M059J (cell line): ENCODE measurements at regions not wholly inside any gene's neighbourhood (a gene's known extent, or its start where the extent isn't known, plus 50 kb on each side); places are given as distances from the start of the nearest gene placed in this dataset.
A peak's percentile ranks its signal among the peaks of the same experiment; 100 is the strongest.
"Not testable (repeated sequence)": the region's sequence is repeated elsewhere in the genome, so short reads cannot be mapped to it uniquely, and the experiment has no call there.

Experiments
- DNase-seq: peaks from one replicate; pipeline ENCODE4 v3.0.0-alpha.2; 2012; ENCODE audit warnings: low read depth

DNA sequence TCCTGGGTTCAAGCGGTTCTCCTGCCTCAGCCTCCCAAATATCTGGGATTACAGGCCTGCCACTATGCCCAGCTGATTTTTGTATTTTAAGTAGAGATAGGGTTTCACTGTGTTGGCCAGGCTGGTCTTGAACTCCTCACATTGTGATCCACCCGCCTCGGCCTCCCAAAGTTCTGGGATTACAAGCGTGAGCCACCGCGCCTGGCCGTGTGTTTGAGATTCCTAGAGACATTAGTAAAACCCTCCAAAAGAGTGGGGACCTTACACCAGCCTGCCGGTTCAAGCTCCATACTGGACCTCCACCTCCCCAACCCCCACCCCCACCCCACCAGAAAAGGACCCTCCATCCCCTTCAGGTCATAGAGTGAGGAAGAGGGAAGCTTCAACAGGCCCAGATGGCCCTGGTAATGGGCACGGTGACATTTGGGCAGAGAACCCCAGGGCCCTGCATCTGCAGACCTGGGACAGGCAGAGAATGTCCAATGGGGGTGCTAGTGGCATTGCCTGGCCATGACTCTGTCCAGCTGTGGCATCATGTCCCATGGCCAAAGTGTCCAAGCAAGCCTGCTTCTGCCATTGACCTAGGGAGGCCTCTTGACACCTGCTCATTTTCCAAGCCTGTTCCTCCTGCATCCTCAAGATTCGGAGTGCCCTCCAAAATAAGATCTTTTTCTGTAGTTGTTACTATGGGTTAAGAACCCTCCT lies 108.9 kb upstream of the KLF13 start:
- no peak for DNase-seq

DNA sequence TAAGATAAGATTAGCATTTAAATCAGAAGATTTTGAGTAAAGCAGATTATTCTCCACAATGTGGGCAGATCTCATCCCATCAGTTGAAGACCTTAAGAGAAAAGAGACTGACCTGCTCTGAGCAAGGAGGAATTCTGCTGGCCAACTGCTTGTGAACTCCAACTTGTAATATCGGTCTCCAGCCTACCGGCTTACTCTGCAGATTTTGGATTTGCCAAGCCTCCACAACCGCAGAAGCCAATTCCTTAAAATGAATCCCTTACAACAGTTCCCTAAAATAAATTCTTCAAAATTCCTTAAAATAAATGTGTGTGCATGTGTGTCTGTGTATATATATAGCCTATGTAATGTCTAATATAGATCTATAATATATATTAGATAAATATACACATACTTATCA lies 107.4 kb upstream of the KLF13 start:
- no peak for DNase-seq

DNA sequence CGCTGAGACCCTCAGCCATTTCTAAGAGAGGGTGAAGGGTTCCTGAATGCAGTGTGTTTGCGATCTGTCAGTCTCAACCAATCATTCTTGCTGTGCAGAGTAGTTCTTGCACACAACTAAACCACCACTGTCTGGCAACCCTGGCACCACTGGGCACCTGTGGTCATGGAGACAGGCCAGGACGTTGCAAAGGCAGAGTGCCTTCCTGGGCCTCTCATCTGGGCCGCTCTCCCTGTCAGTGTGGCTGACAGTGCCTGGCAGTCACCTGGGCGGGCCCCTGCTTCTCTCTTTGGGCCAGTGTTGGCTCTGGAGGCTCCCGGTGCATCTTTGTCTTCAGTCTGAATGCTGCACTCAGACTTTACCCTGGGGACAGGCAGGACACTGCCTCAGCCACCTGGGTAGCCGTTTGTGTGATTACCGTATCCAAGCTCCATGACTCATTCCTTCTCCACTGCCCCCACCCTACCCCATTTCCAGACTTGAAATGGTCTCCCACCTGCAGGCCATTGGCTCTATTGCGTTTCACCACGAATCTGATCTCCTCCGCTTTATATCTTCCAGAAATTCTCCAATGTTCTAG lies 104.6 kb upstream of the KLF13 start:
- no peak for DNase-seq

DNA sequence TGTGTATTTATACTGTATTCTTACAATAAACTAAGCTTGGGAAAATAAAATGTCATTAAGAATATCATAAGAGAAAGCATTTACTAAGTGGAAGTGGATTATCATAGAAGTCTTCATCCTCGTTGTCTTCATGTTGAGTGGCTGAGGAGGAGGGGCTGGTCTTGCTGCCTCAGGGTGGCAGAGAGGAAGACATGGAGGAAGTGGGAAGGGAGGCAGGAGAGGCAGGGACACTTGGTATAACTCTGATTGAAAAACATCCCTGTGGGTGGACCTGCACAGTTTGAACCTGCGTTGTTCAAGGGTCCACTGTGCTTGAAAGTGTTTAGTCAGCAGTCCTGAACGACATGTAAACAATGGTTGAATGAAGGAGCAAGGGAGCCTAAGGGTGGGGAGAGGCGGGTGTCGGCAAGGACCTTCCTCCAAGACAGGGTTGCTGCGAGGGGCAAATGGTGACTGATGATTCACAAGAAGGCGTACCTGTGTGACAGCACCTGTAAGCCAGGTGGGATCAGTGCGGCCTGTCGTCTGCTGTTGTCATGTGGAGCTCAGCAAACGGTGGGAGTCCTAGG lies 103.8 kb upstream of the KLF13 start:
- DNase-seq, result no peak

DNA sequence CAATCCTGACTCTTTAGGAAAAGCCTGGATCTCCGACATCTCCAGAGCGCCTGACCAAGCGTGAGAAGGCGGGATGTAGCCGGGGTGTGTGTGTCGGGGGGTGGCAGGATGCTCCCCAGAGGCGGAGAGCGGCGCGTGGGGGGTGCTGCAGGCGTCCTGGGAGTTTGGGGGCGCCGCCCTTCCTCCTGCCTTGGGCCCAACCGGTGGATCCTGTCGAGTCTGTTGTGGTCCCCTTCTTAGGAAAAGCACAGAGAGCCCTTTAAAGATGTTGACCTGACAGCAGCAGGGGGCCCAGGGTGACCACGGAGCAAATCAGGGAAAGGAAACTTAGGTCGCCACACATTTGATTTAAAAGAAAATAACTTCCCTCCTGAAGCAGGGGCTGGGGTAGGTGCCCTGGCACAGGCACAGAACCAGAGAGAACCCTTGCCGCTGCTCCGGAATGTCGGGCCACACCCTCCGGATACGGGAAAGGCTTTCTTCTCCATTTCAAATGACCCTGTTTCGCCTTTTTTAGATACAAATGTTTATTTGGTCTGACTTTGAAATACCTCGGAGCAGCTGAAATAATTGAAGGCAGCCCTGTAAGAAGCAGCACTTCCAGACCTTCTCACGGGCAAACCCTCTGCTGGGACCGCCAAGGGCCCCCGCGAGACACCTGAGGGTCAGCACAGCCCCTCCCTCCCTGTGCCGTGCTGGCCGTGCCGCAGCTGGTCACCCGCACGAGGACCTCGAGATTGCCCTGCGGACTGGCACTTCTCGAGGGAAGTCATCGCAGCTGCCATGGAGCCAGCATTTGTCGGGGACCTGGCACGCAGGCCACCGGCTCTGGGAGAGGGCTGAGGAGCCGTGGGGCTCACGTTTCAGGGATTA lies 102.9 kb upstream of the KLF13 start:
- DNase-seq, result no peak

DNA sequence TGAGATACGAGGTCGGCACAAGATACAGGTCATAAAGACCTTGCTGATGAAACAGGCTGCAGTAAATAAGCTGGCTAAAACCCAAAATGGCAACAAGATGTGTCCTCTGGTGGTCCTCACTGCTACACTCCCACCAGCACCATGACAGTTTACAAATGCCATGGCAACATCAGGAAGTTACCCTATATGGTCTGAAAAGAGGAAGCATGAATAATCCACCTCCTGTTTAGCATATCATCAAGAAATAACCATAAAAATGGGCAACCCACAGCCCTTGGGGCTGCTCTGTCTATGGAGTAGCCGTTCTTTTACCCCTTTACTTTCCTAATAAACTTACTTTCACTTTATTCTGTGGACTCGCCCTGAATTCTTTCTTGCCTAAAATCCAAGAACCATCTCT lies 102.0 kb upstream of the KLF13 start:
- not testable (repeated sequence) for DNase-seq

DNA sequence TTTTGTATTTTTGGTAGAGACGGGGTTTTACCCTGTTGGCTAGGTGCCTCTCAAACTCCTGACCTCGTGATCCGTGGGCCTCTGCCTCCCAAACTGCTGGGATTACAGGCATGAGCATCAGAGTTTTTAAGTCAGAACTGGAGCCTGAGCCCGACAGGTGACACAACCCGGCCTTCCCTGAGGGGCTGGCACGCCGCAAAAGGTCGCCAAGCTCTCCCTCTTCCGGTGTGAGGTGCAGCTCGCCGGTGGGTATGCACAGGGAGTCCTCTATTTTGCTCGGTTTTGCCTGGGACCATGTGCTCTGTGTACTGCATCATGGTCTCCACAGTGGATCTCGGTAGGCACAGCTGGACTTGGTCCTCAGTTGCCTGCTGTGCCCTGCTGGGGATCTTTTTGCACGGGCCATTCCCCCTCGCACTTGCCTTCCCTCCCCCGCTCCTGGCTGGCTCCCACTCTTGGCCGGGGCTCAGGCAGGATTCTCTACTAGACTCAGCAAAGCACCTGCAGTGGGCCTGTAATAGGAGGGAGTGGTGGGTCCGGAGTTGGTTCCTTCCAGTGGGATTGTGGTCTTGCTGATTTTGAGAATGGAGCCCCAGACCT lies 101.2 kb upstream of the KLF13 start:
- no peak for DNase-seq

DNA sequence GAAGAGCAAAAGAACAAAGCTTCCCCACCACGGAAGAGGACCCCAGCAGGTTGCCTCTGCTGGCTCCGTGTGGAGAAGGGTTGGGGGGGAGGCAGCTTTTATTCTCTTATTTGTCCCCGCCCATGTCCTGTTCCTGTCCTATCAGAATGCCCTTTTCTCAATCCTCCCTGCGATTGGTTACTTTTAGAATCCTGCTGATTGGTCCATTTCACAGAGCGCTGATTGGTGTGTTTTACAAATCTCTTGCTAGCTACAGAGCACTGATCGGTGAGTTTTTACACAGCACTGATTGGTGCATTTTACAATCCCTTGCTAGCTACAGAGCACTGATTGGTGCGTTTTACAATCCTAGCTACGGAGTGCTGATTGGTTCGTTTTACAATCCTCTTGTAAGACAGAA lies 100.6 kb upstream of the KLF13 start:
- DNase-seq, result no peak

DNA sequence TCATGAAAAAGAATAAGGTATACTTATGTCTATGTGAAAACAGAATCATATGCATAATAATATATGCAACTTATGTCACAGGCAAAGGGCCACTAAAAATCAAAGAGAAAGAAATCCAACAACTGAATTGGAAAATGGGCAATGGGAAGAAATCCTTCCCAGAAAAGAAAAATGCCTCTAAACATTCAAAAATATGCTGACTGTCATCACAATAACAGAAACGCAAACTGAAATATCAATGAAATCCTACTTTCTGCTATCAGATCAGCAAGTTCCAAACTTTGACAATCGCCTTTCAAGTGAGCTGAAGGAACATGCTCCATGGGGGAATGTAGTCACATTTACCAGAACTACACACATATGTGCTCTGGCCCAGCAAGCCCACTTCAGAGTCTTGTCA lies 99.4 kb upstream of the KLF13 start:
- DNase-seq, result no peak

DNA sequence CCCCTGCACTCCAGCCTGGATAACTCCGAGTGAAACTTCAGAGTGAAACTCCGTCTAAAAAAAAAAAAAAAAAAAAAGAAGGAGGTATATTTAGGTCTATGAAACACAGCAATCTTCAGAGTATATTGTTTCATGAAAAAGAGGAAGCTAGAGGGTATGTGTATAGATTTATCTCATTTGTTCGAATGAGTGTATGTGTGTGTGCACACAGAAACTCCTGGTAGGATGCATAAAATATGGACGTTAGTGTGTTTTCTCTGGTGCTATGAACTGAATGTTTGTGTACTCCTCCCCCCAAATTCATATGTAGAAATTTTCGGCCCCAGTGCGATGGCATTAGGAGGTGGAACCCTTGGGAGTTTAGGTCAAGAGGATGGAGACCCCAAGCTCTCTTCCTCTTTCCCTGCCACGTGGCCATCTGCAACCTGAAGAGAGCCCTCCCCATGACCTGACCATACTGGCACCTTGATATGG lies 98.6 kb upstream of the KLF13 start:
- DNase-seq, result no peak

DNA sequence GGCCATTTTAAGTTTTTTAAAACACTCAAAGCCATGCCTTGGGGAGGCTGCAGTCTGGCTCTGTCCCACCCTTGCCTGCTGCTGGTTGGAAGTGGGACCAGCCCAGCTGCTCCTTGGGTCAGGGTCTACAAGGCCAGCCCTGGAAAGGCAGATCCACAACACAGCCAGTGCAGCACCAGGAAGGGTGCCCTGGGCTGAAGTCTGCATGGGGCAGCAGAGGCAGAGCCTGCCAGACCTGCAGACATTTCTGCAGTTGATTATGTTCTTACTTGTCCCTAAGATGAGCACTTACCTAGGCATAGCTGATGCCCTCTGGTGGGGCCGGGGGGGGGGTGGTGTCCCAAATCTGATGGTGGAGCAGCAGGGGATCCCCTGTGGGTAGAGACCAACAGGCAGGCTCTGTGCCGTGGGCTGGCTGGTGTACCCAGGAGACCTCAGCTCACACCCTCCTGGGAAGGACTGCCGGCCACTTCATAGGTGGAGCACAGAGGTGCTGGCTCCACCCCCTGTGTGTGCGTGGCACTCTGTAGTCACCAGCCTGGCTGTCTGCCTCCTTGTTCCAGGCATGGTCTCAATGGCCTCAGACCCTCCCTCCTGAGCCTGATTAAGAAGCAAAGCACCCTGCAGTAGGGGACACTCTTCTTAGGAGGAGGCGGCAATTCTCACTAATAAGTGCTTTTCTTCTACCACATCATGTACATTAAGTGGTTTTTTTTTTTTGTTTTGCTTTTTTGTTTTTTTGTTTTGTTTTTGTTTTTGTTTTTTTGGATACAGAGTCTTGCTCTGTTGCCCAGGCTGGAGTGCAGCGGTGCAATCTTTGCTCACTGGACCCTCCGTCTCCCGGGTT lies 97.4 kb upstream of the KLF13 start:
- DNase-seq, result no peak

DNA sequence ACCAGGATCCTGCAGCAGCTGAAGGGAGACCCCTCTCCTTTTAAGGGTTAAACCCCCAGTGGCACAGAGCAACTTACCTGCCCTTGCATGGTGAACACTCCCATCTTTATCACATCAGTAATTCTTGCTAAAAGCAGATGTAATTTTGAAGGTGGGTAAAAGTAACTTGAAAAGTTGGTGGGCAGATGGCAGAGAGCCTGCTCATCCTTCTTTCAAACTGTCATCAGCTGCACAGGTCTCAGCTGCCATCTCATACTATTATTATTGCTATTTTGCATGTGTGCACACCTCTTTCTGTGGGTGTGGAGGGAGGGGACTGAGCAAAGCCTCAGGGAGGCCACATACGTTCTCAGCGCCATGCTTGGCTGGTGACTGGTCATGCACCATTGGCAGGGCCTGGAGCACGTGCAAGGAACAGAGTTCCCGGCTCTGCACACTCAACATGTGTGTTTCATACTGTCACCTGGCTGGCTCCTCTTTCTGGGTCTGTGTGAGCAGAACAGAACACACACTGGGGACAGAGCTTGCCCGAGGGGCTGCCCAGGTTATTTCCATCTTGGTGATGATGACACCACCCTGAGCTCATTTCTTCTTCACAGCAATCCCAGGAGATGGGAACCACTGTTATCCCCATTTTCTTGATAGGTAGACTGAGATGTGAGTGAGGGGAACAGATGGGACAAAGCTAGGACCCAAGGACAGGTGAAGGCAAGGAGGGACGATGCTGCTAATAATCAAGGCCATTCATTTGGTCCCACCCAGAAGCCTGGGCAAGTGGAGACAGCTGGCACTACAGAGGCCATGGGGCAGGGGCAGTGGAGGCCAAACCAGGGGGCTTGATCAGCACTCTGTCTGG lies 95.8 kb upstream of the KLF13 start:
- DNase-seq, result no peak

DNA sequence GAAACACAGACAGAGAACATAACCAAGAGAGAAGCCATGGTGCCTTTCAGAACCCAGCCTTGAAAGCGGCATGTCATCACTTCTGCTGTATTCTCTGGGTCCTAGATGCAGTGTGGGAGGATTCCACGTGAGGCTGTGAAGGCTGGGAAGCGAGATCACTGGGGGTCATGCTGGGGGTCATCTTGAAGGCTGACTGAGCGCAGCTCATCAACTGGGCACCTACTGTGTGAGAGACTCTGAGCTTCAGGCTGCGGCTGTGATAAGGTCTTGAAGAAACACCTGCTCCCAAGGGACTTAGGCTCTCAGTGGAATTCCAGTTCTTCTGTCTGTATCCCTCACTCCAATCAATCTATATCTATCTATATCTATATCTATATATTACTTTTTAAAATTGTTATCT lies 91.8 kb upstream of the KLF13 start:
- DNase-seq, result no peak

DNA sequence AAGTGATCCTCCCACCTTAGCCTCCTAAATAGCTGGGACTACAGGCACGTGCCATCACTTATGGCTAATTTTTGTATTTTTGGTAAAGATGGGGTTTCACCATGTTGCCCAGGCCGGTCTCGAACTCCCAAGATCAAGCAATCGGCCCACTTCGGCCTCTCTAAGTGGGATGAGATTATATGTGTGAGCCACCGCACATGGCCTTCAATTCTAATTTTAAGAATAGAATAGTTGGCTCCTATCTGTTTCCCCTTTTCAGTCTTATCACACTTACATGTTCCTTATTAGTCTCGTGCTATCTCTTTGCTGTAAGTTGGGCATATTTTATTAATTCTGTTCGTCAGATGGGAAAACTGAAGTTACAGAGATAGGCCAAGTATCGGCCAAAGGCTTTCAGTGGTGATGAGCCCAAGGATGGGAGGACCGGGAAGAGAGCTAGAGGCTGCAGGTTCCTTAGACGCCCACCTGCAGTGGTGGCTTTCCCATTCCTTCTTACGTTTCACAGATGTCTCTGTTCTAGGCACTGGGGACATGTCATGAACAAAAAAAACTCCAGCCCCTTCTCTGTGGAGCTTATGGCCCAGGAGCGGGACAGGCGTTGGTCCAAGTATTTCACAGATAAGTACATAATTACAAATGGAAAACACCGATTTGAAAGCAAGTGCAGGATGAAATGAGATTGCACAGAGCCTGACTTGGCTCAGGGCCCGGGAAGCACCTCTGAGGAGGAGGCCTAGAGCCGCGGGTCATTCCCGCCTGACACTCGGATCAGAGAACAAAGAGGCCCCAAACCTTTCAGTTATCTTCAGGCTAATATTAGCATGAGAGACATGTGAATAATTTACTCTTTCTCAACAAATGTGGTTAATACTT lies 91.1 kb upstream of the KLF13 start:
- DNase-seq, result peak; percentile 26

DNA sequence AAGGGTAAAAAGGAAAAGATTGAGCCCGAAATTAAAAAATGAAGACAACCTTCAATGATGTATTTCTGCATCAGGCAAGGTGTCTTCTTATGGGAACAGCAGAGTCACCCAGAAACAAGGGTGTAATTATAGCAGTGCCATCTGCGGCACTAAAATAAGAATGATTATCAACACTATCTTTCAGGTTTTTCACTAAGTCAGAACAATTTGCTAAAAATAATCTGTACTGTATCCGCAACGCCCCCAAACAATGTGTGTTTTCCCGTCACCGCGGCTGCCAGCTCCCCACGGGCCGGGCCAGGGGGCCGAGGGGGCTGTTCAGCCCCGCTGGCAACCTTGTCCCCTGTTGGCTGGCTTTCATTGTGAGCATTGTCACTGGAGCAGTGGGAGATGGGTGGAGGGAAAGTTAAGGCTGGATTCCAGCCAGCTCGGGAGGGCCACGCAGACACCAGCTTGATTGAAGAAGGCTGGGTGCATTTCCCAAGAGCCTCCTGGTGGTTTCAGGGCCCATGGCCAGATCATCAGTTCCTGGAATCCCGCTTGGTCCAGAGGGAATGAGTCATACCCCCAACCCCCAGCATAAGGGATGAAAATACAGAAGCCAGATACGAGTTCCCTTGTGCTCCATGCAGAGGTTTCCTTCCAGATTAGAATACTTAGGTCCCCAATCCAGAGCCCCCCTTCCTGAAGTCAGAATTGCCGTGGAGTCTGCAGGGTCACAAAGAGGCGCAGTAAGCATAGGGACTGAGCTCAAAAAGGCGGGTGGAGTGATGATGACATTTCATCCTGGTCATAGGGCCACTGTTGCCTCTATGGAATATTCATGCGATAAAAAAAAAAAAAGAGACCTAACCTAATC lies 90.2 kb upstream of the KLF13 start:
- DNase-seq, result peak; percentile 84

DNA sequence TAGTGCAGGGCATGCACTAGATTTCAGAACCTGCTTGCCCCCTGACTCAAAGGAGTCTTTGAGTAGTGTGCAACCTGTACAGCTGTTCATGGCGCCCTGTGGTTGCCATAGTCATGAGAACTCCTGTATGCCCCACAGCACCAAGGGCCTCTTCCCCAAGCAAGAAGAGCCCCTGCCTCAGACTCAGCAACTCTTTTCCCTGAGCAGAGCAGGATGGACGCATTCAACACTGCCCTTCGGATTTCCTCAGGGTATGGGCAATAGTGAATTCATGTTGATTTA lies 89.7 kb upstream of the KLF13 start:
- no peak for DNase-seq

DNA sequence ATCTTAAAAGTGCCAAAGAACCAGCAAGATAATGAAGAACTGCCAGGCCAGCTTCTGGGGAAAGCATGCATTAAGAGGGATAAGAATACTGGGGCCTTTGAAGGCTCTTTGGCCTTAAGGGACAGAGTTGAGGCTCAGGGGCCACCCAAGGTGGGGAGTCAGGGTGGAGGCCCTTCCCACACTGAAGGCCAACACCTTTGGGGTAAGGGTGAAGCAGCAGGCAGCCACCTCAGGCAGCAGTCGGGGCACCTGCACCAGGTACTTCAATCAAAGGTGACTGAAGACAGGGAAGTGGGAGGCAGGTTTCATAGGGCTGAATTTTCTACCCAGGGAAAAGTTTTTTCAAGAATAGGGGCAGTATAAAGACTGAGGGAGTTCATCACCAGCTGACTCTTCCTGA lies 87.7 kb upstream of the KLF13 start:
- no peak for DNase-seq

DNA sequence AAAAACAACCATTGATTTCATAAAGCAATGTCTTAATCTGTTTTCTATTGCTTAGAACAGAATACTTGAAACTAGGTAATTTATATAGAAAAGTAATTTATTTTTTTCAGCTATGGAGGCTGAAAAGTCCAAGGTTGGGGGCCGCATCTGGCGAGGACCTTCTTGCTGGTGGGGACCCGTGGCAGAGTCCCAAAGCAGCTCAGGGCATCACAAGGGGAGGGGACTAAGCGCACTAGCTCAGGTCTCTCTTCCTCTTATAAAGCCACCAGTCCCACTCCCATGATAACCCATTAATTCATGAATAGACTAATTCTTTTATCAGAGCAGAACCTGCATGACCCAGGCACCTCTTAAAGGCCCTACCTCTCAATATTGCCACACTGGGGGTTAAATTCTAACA lies 87.2 kb upstream of the KLF13 start:
- no peak for DNase-seq
